GM12878 (cell line): ENCODE measurements at regions not wholly inside any gene's neighbourhood (a gene's known extent, or its start where the extent isn't known, plus 50 kb on each side); places are given as distances from the start of the nearest gene placed in this dataset.

Source experiments
- RFX5 ChIP-seq: IDR thresholded peaks from 2 replicates; pipeline ENCODE4 v1.6.1; 2011; ENCODE audit warnings: low read depth, low read length, improper control_type of control experiment
- YY1 ChIP-seq: IDR thresholded peaks from 2 replicates; pipeline ENCODE4 v1.6.1; 2011; ENCODE audit warnings: low read depth, mild to moderate bottlenecking, low read length
- ZBED1 ChIP-seq: IDR thresholded peaks from 2 replicates; pipeline ENCODE4 v1.6.1; 2016; ENCODE audit warnings: borderline replicate concordance
- ZSCAN29 ChIP-seq: fragments of 450-650 bp; IDR thresholded peaks from 2 replicates; pipeline ENCODE4 v1.6.1; 2017; ENCODE audit warnings: mild to moderate bottlenecking, moderate library complexity
- TF ChIP-seq, protein P1 (sequence below): fragments of 450-650 bp; IDR thresholded peaks from 2 replicates; pipeline ENCODE4 v1.6.1; 2017; ENCODE audit warnings: antibody characterized with exemption, mild to moderate bottlenecking, moderate library complexity
- TF ChIP-seq, protein P2 (sequence below): IDR thresholded peaks from 2 replicates; pipeline ENCODE4 v1.6.1; 2012; ENCODE audit warnings: low read length, inconsistent platforms
- TF ChIP-seq, protein P3 (sequence below), 3 experiments: IDR thresholded peaks in 2 of 3; conservative IDR thresholded peaks in 1 of 3; 2 replicates each; pipeline ENCODE4 v1.5.1; 2011; ENCODE audit warnings: low read depth in 3 of 3, low read length in 3 of 3, mild to moderate bottlenecking in 3 of 3, control low read depth in 2 of 3, moderate library complexity in 2 of 3, inconsistent platforms in 1 of 3, mixed read lengths in 1 of 3; ENCODE audit not compliant: control insufficient read depth in 2 of 3, insufficient read depth in 1 of 3; ENCODE audit errors: extremely low read depth in 1 of 3

DNA sequence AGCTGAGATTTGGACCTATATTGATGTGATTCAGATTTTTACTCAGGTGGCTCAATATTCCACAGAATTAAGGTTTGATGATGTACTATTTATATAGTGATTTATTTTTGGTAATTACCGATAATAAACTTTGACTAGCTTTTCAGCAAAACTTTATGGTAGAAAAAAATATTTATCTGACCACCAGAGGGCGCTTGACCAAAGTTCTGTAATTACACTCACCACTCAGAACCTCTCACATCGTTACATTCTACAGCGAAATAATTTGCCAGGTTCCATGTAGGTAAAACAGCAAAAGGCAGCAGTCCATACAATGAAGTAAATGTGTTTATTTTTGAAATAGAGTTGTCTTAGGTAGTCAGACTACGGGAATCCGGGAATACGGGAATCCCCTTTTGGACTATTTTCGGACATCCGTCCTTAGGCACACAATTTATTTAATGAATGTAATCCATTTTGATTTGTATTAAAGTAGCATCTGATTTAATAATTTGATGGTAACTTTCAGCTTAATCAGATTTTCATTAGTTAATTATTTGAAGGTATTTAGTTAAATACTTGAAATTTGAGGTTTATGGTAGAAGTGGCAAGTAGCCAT lies 143.0 kb upstream of the DDHD1 start:
- TF ChIP-seq, protein P1, sequence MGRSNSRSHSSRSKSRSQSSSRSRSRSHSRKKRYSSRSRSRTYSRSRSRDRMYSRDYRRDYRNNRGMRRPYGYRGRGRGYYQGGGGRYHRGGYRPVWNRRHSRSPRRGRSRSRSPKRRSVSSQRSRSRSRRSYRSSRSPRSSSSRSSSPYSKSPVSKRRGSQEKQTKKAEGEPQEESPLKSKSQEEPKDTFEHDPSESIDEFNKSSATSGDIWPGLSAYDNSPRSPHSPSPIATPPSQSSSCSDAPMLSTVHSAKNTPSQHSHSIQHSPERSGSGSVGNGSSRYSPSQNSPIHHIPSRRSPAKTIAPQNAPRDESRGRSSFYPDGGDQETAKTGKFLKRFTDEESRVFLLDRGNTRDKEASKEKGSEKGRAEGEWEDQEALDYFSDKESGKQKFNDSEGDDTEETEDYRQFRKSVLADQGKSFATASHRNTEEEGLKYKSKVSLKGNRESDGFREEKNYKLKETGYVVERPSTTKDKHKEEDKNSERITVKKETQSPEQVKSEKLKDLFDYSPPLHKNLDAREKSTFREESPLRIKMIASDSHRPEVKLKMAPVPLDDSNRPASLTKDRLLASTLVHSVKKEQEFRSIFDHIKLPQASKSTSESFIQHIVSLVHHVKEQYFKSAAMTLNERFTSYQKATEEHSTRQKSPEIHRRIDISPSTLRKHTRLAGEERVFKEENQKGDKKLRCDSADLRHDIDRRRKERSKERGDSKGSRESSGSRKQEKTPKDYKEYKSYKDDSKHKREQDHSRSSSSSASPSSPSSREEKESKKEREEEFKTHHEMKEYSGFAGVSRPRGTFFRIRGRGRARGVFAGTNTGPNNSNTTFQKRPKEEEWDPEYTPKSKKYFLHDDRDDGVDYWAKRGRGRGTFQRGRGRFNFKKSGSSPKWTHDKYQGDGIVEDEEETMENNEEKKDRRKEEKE, result no peak
- TF ChIP-seq, protein P2, sequence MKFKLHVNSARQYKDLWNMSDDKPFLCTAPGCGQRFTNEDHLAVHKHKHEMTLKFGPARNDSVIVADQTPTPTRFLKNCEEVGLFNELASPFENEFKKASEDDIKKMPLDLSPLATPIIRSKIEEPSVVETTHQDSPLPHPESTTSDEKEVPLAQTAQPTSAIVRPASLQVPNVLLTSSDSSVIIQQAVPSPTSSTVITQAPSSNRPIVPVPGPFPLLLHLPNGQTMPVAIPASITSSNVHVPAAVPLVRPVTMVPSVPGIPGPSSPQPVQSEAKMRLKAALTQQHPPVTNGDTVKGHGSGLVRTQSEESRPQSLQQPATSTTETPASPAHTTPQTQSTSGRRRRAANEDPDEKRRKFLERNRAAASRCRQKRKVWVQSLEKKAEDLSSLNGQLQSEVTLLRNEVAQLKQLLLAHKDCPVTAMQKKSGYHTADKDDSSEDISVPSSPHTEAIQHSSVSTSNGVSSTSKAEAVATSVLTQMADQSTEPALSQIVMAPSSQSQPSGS, result no peak
- TF ChIP-seq, protein P3, sequence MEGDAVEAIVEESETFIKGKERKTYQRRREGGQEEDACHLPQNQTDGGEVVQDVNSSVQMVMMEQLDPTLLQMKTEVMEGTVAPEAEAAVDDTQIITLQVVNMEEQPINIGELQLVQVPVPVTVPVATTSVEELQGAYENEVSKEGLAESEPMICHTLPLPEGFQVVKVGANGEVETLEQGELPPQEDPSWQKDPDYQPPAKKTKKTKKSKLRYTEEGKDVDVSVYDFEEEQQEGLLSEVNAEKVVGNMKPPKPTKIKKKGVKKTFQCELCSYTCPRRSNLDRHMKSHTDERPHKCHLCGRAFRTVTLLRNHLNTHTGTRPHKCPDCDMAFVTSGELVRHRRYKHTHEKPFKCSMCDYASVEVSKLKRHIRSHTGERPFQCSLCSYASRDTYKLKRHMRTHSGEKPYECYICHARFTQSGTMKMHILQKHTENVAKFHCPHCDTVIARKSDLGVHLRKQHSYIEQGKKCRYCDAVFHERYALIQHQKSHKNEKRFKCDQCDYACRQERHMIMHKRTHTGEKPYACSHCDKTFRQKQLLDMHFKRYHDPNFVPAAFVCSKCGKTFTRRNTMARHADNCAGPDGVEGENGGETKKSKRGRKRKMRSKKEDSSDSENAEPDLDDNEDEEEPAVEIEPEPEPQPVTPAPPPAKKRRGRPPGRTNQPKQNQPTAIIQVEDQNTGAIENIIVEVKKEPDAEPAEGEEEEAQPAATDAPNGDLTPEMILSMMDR (IDR thresholded peaks at IDR 0.05 in 2 of 3, conservative IDR thresholded peaks at IDR 0.05 in 1 of 3; ENCODE audit: control insufficient read depth in 2 of 3, extremely low read depth in 1 of 3, insufficient read depth in 1 of 3, low read depth in 3 of 3, low read length in 3 of 3), result peak; percentile 49 to 55 (median 52); a peak in 5 of 6 replicates
- TF ChIP-seq ZSCAN29 (no peak), RFX5 (no peak), YY1 (no peak), ZBED1 (no peak)
